Spleen (tissue), 11 donors: ENCODE measurements at regions not wholly inside any gene's neighbourhood (a gene's known extent, or its start where the extent isn't known, plus 50 kb on each side); places are given as distances from the start of the nearest gene placed in this dataset.

ENCODE experiments used
- DNase-seq: peaks from one replicate; pipeline ENCODE4 v3.0.0-alpha.2; 2020
- H3K27ac ChIP-seq, 8 donors: fragments of 200-600 bp; sonication (generic) in 7 of 8; 1 replicate in 4 of 8; 2 replicates in 4 of 8; pipeline versions ENCODE4 v1.5.0 to v1.8.0; 2016 to 2021; ENCODE audit warnings: inconsistent platforms in 4 of 8, mild to moderate bottlenecking in 4 of 8, moderate library complexity in 1 of 8
- H3K27me3 ChIP-seq, 7 donors: fragments of 200-600 bp; sonication (generic) in 6 of 7; replicated peaks in 1 of 7; 1 replicate in 4 of 7; 2 replicates in 3 of 7; pipeline versions ENCODE4 v1.5.0 to v1.8.0; 2016 to 2021; ENCODE audit warnings: inconsistent platforms in 3 of 7, mild to moderate bottlenecking in 1 of 7
- H3K36me3 ChIP-seq, 6 donors: fragments of 200-600 bp; sonication (generic) in 5 of 6; 1 replicate in 4 of 6; 2 replicates in 2 of 6; pipeline versions ENCODE4 v1.5.0 to v1.8.0; 2016 to 2021; ENCODE audit warnings: inconsistent platforms in 2 of 6
- H3K4me1 ChIP-seq, 6 donors: fragments of 200-600 bp; sonication (generic) in 5 of 6; 1 replicate in 3 of 6; 2 replicates in 3 of 6; pipeline versions ENCODE4 v1.5.0 to v1.8.0; 2016 to 2021; ENCODE audit warnings: inconsistent platforms in 3 of 6
- H3K4me3 ChIP-seq, 8 donors: fragments of 200-600 bp; sonication (generic) in 7 of 8; 1 replicate in 4 of 8; 2 replicates in 4 of 8; pipeline versions ENCODE4 v1.5.0 to v1.8.0; 2016 to 2021; ENCODE audit warnings: inconsistent platforms in 4 of 8, mild to moderate bottlenecking in 4 of 8, moderate library complexity in 2 of 8
- H3K9me3 ChIP-seq, 8 donors: fragments of 200-600 bp; sonication (generic) in 7 of 8; 1 replicate in 4 of 8; 2 replicates in 4 of 8; pipeline versions ENCODE4 v1.5.0 to v1.8.0; 2016 to 2021; ENCODE audit warnings: inconsistent platforms in 4 of 8
- CTCF ChIP-seq, 11 experiments: fragments of 200-600 bp in 7 of 11; fragments of 450-650 bp in 4 of 11; sonication (generic) in 4 of 11; IDR thresholded peaks in 8 of 11; conservative IDR thresholded peaks in 3 of 11; 1 replicate in 7 of 11; 2 replicates in 4 of 11; pipeline versions ENCODE4 v1.4.0 to v1.8.0; 2016 to 2021; ENCODE audit warnings: antibody characterized with exemption in 11 of 11, inconsistent platforms in 4 of 11, mild to moderate bottlenecking in 1 of 11
- POLR2A ChIP-seq, 3 donors: fragments of 450-650 bp; IDR thresholded peaks; one replicate each; pipeline ENCODE4 v1.5.1; 2017; ENCODE audit warnings: antibody characterized with exemption in 3 of 3, mild to moderate bottlenecking in 1 of 3
- POLR2AphosphoS5 ChIP-seq, 3 donors: sonication (generic); formaldehyde crosslinking; IDR thresholded peaks; one replicate each; pipeline ENCODE4 v1.5.1; 2017; ENCODE audit warnings: antibody characterized with exemption in 3 of 3
- WGBS, 5 donors: extraction: QIAGEN DNeasy Blood & Tissue Kit in 3 of 5; methylation state at CpG; one replicate each; pipeline versions ENCODE4 v1.1.5 to v1.1.7; 2013 to 2018; 5-methylcytosine and 5-hydroxymethylcytosine counted together
- intact Hi-C: fragments of 100-400 bp; cut with DNase I; formaldehyde crosslinking; loops from one replicate; pipeline ENCODE4 v1.15.0; 2023; ENCODE audit warnings: low total_unique reads
- donor health status: healthy with polysubstance abuse.
- donor health status: DM: no; HTN: no; CAD: no; lungs with moderate emphysema.
- donor health status: DM: no; HTN: no; CAD: no.
- donor health status: Bipolar disorder and iron deficiency.
- donor health status: healthy.
- donor health status: DM: no; HTN: no; CAD: no.
- donor health status: DM: yes; HTN: yes; CAD: no.

- WGBS, 5 donors: 54 to 72% (median 58%) methylated on average over 3 of the region's 3 CpGs
- TF ChIP-seq POLR2AphosphoS5 (IDR thresholded peaks at IDR 0.05) (no peak), POLR2A (IDR thresholded peaks at IDR 0.05) (no peak), CTCF (IDR thresholded peaks at IDR 0.05 in 8 of 11, conservative IDR thresholded peaks at IDR 0.05 in 3 of 11) (no peak)
- H3K27me3 ChIP-seq: no peaks in the 10 kb centered on the region
- intact Hi-C loops: no loop called here
- no peaks in the 10 kb centered on the region for H3K36me3 ChIP-seq
- no peak overlapping the region for H3K4me3 ChIP-seq
- no peak overlapping the region for H3K27ac ChIP-seq
- no peak for DNase-seq
- peaks cover 0 to 5% (median 0%) of the 10 kb centered on the region in 8 donors for H3K9me3 ChIP-seq
- H3K4me1 ChIP-seq: no peaks in the 10 kb centered on the region
Measured at GRCh38 chr11:29844701-29845379, 172.0 kb downstream of the KCNA4 start.

- no peak overlapping the region for H3K27ac ChIP-seq
- no peak overlapping the region for H3K4me3 ChIP-seq
- WGBS, 5 donors: 78 to 96% (median 81%) methylated on average over 3 of the region's 3 CpGs
- TF ChIP-seq CTCF (IDR thresholded peaks at IDR 0.05 in 8 of 11, conservative IDR thresholded peaks at IDR 0.05 in 3 of 11): no peak
- TF ChIP-seq POLR2A (IDR thresholded peaks at IDR 0.05): no peak
- TF ChIP-seq POLR2AphosphoS5 (IDR thresholded peaks at IDR 0.05): no peak
- intact Hi-C loops: no loop called here
- H3K27me3 ChIP-seq: no peaks in the 10 kb centered on the region
- H3K36me3 ChIP-seq: no peaks in the 10 kb centered on the region
- peaks cover 0 to 5% (median 0%) of the 10 kb centered on the region in 8 donors for H3K9me3 ChIP-seq
- DNase-seq: no peak
- H3K4me1 ChIP-seq: no peaks in the 10 kb centered on the region
Measured at GRCh38 chr11:29844031-29844430, 172.8 kb downstream of the KCNA4 start.

GRCh38 chr11:29842061-29842460 is 174.8 kb downstream of the KCNA4 start:
- TF ChIP-seq POLR2A (IDR thresholded peaks at IDR 0.05) (no peak), CTCF (IDR thresholded peaks at IDR 0.05 in 8 of 11, conservative IDR thresholded peaks at IDR 0.05 in 3 of 11) (no peak), POLR2AphosphoS5 (IDR thresholded peaks at IDR 0.05) (no peak)
- Histone ChIP-seq H3K27me3 (no peaks in the 10 kb centered on the region), H3K4me1 (no peaks in the 10 kb centered on the region), H3K36me3 (no peaks in the 10 kb centered on the region), H3K9me3 (no peaks in the 10 kb centered on the region), H3K4me3 (no peak overlapping the region), H3K27ac (no peak overlapping the region)
- intact Hi-C loops: no loop called here
- 60 to 78% (median 76%) methylated on average over 3 of the region's 3 CpGs for WGBS, 5 donors
- DNase-seq: no peak

GRCh38 chr11:29826878-29827277 is 190.0 kb downstream of the KCNA4 start:
- no peaks in the 10 kb centered on the region for H3K36me3 ChIP-seq
- H3K27ac ChIP-seq: no peak overlapping the region
- H3K4me3 ChIP-seq: no peak overlapping the region
- intact Hi-C loops: no loop called here
- TF ChIP-seq POLR2A (IDR thresholded peaks at IDR 0.05) (no peak), POLR2AphosphoS5 (IDR thresholded peaks at IDR 0.05) (no peak)
- peaks cover 0 to 23% (median 7%) of the 10 kb centered on the region in 8 donors for H3K9me3 ChIP-seq
- 71 to 91% (median 83%) methylated on average over 1 to 2 of the region's 2 CpGs for whole genome bisulfite sequencing, 5 donors
- H3K27me3 ChIP-seq: no peaks in the 10 kb centered on the region
- no peaks in the 10 kb centered on the region for H3K4me1 ChIP-seq
- DNase-seq: peak; percentile 58
